Fibroblast of skin of abdomen (primary cell): ENCODE measurements at regions not wholly inside any gene's neighbourhood (a gene's known extent, or its start where the extent isn't known, plus 50 kb on each side); places are given as distances from the start of the nearest gene placed in this dataset.

ENCODE experiments used
- DNase-seq: peaks from one replicate; pipeline ENCODE4 v3.0.0-alpha.2; 2013

GRCh38 chr6:47924001-47924400 lies 142.2 kb downstream of the OPN5 start:
- DNase-seq = no peak

- no peak for DNase-seq
These were observed 140.6 kb downstream of the OPN5 start for GRCh38 chr6:47922391-47922790.

GRCh38 chr6:47919875-47920274 lies 138.0 kb downstream of the OPN5 start:
- no peak for DNase-seq

- no peak for DNase-seq
These were observed 136.0 kb downstream of the OPN5 start for GRCh38 chr6:47917811-47918210.

GRCh38 chr6:47917202-47917601 lies 135.4 kb downstream of the OPN5 start:
- DNase-seq = no peak

- no peak for DNase-seq
These were observed 133.2 kb downstream of the OPN5 start for GRCh38 chr6:47915017-47915416.

- DNase-seq = no peak
These were observed 126.4 kb downstream of the OPN5 start for GRCh38 chr6:47908271-47908670.

- no peak for DNase-seq
These were observed 123.9 kb downstream of the OPN5 start for GRCh38 chr6:47905717-47906116.

GRCh38 chr6:47897247-47897646 lies 115.4 kb downstream of the OPN5 start:
- no peak for DNase-seq

GRCh38 chr6:47890326-47890875 lies 108.6 kb downstream of the OPN5 start:
- DNase-seq = no peak

GRCh38 chr6:47879015-47879414 lies 97.2 kb downstream of the OPN5 start:
- DNase-seq = no peak
